OCI-LY1 (cell line): ENCODE measurements at regions not wholly inside any gene's neighbourhood (a gene's known extent, or its start where the extent isn't known, plus 50 kb on each side); places are given as distances from the start of the nearest gene placed in this dataset.

ENCODE experiments used
- H2AFZ ChIP-seq: fragments of 200-600 bp; sonication (generic), shearing (Covaris generic); 2 replicates; pipeline ENCODE4 v1.6.0; 2014; ENCODE audit warnings: antibody characterized with exemption, mild to moderate bottlenecking, low read length
- H3F3A ChIP-seq: fragments of 200-600 bp; sonication (generic), shearing (Covaris generic); 2 replicates; pipeline ENCODE4 v1.6.0; 2014; ENCODE audit warnings: mild to moderate bottlenecking, antibody characterized with exemption, low read length, moderate library complexity; ENCODE audit not compliant: insufficient read depth
- H3K27ac ChIP-seq: fragments of 200-600 bp; sonication (generic); 2 replicates; pipeline ENCODE4 v1.5.1; 2014; ENCODE audit warnings: low read length, mixed run types, mild to moderate bottlenecking, low read depth; ENCODE audit not compliant: poor library complexity, severe bottlenecking
- H3K27me3 ChIP-seq: fragments of 200-600 bp; sonication (generic); 2 replicates; pipeline ENCODE4 v1.6.0; 2014; ENCODE audit warnings: antibody characterized with exemption, mild to moderate bottlenecking, low read length, moderate library complexity; ENCODE audit not compliant: insufficient read depth
- H3K36me3 ChIP-seq: fragments of 200-600 bp; sonication (generic); 2 replicates; pipeline ENCODE4 v1.6.1; 2014; ENCODE audit warnings: mild to moderate bottlenecking, antibody characterized with exemption, low read length, moderate library complexity, mixed read lengths; ENCODE audit not compliant: insufficient read depth
- H3K4me1 ChIP-seq: fragments of 200-600 bp; sonication (generic); 2 replicates; pipeline ENCODE4 v1.5.1; 2014; ENCODE audit warnings: mild to moderate bottlenecking, low read length, moderate library complexity; ENCODE audit not compliant: insufficient read depth, severe bottlenecking
- H3K4me2 ChIP-seq: fragments of 200-600 bp; sonication (generic), shearing (Covaris generic); 2 replicates; pipeline ENCODE4 v1.6.1; 2014; ENCODE audit warnings: low read length
- H3K4me3 ChIP-seq: fragments of 200-600 bp; sonication (generic); 2 replicates; pipeline ENCODE4 v1.5.1; 2014; ENCODE audit warnings: low read length, low read depth, mild to moderate bottlenecking, mixed read lengths; ENCODE audit not compliant: poor library complexity, severe bottlenecking
- H3K79me2 ChIP-seq: fragments of 200-600 bp; shearing (Covaris generic); 2 replicates; pipeline ENCODE4 v1.6.1; 2016; ENCODE audit warnings: mixed run types, low read length, mixed read lengths; ENCODE audit not compliant: insufficient read depth
- H3K9ac ChIP-seq: fragments of 200-600 bp; sonication (generic), shearing (Covaris generic); 2 replicates; pipeline ENCODE4 v1.6.1; 2014; ENCODE audit warnings: mild to moderate bottlenecking, low read length, mixed read lengths
- H3K9me2 ChIP-seq: fragments of 200-600 bp; sonication (generic), shearing (Covaris generic); 2 replicates; pipeline ENCODE4 v1.6.1; 2014; ENCODE audit warnings: low read depth, mild to moderate bottlenecking, low read length, mixed read lengths
- H3K9me3 ChIP-seq: fragments of 200-600 bp; shearing (Covaris generic); 2 replicates; pipeline ENCODE4 v1.6.1; 2014; ENCODE audit warnings: low read length, mixed read lengths
- H4K20me1 ChIP-seq: fragments of 200-600 bp; sonication (generic), shearing (Covaris generic); 2 replicates; pipeline ENCODE4 v1.6.0; 2016; ENCODE audit warnings: mild to moderate bottlenecking, low read length; ENCODE audit not compliant: insufficient read depth
- EZH2 ChIP-seq: fragments of 200-600 bp; sonication (generic), shearing (Covaris generic); IDR thresholded peaks from 2 replicates; pipeline ENCODE4 v1.8.0; 2017; ENCODE audit warnings: borderline replicate concordance, mixed run types, mild to moderate bottlenecking, antibody characterized with exemption, low read length, moderate library complexity, mixed read lengths
- TF ChIP-seq, protein P1 (sequence below): fragments of 200-600 bp; sonication (generic), shearing (Covaris generic); IDR thresholded peaks from 2 replicates; pipeline ENCODE4 v1.5.1; 2017; ENCODE audit warnings: mild to moderate bottlenecking, antibody characterized with exemption, low read length, moderate library complexity, mixed read lengths

DNA sequence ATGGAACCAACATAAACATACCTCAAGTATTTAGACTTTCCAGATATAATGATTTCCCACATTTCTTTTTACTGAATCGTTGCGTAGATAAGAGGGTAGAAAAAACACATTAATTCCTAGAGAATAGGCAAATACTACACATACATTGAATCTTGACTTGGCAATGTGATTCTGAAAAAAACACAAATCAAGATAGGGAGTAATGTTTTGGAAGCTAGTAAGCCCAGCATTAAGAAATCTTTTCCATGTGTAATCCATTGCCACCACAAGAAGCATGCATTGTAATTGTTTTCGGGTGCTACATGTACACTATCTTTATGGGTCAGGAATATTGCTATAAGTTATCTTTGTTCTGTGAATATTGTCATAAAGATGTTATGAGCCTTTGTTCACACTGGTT lies 269.8 kb upstream of the PDGFD start:
- no peaks in the 10 kb centered on the region for H3K9me2 ChIP-seq
- H3K79me2 ChIP-seq: no peaks in the 10 kb centered on the region
- no peaks in the 10 kb centered on the region for H3K4me1 ChIP-seq
- no peak overlapping the region for H3K9ac ChIP-seq
- H3K27ac ChIP-seq: no peak overlapping the region
- H3K36me3 ChIP-seq: no peaks in the 10 kb centered on the region
- H3F3A ChIP-seq: no peaks in the 10 kb centered on the region
- no peak overlapping the region for H3K4me2 ChIP-seq
- no peak overlapping the region for H3K4me3 ChIP-seq
- H2AFZ ChIP-seq: no peak overlapping the region
- H3K9me3 ChIP-seq: no peaks in the 10 kb centered on the region
- H4K20me1 ChIP-seq: no peaks in the 10 kb centered on the region
- H3K27me3 ChIP-seq: no peaks in the 10 kb centered on the region
- no peak for TF ChIP-seq EZH2
- TF ChIP-seq, protein P1, sequence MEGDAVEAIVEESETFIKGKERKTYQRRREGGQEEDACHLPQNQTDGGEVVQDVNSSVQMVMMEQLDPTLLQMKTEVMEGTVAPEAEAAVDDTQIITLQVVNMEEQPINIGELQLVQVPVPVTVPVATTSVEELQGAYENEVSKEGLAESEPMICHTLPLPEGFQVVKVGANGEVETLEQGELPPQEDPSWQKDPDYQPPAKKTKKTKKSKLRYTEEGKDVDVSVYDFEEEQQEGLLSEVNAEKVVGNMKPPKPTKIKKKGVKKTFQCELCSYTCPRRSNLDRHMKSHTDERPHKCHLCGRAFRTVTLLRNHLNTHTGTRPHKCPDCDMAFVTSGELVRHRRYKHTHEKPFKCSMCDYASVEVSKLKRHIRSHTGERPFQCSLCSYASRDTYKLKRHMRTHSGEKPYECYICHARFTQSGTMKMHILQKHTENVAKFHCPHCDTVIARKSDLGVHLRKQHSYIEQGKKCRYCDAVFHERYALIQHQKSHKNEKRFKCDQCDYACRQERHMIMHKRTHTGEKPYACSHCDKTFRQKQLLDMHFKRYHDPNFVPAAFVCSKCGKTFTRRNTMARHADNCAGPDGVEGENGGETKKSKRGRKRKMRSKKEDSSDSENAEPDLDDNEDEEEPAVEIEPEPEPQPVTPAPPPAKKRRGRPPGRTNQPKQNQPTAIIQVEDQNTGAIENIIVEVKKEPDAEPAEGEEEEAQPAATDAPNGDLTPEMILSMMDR: no peak

DNA sequence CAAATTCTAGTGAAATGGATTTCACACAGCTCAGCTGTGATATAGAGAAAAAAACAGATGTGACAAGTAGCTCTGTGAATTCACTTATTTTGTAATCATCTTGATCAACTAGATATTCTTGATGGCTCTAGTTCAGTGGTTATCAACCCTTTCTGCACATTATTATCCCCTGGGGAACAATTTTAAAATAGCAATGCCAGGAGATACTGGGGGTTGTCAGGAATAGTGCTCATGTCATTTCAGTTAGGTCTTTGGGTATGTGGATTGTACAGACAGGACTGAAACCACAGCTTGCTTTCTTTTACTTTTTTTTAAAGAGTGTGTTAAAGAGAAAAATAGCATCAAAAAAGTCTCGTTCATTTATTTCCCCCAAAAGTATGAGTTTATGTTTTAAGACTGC lies 269.0 kb upstream of the PDGFD start:
- Histone ChIP-seq H3K79me2 (no peaks in the 10 kb centered on the region), H3K9me2 (no peaks in the 10 kb centered on the region), H3K4me2 (no peak overlapping the region), H3F3A (no peaks in the 10 kb centered on the region), H3K9ac (no peak overlapping the region), H3K9me3 (no peaks in the 10 kb centered on the region), H3K4me3 (no peak overlapping the region), H3K27me3 (no peaks in the 10 kb centered on the region), H2AFZ (no peak overlapping the region), H4K20me1 (no peaks in the 10 kb centered on the region), H3K36me3 (no peaks in the 10 kb centered on the region), H3K4me1 (no peaks in the 10 kb centered on the region), H3K27ac (no peak overlapping the region)
- TF ChIP-seq EZH2: no peak
- TF ChIP-seq, protein P1: no peak

DNA sequence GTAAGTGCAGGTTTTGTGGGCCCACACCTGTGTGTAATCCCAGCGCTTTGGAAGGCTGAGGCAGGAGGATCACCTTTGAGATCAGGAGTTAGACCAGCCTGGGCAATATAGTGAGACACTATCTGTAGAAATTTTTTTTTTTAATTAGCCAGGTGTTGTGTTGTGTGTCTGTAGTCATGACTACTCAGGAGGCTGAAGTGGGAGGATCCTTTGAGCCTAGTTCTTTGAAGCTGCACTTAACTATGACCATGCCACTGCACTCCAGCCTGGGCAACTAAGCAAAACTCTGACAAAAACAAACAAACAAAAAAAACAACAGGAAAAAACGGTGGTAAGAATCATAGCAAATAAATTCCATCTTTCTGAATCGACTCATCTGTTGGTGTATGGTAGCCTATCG lies 268.6 kb upstream of the PDGFD start:
- H3K9ac ChIP-seq: no peak overlapping the region

More for the DNA sequence above, 268.6 kb upstream of the PDGFD start:
- H3K4me3 ChIP-seq: no peak overlapping the region
- no peaks in the 10 kb centered on the region for H3K36me3 ChIP-seq
- H4K20me1 ChIP-seq: no peaks in the 10 kb centered on the region
- no peak overlapping the region for H2AFZ ChIP-seq
- H3K4me1 ChIP-seq: no peaks in the 10 kb centered on the region
- H3K27ac ChIP-seq: no peak overlapping the region
- TF ChIP-seq, protein P1: no peak
- no peak for TF ChIP-seq EZH2
- H3K79me2 ChIP-seq: no peaks in the 10 kb centered on the region
- H3K4me2 ChIP-seq: no peak overlapping the region
- no peaks in the 10 kb centered on the region for H3K27me3 ChIP-seq
- H3K9me3 ChIP-seq: no peaks in the 10 kb centered on the region
- no peaks in the 10 kb centered on the region for H3K9me2 ChIP-seq
- no peaks in the 10 kb centered on the region for H3F3A ChIP-seq
